ENCODE measurements at regions not wholly inside any gene's neighbourhood (a gene's known extent, or its start where the extent isn't known, plus 50 kb on each side); places are given as distances from the start of the nearest gene placed in this dataset.

GRCh38 chr1:219010720-219011119 is 163.0 kb upstream of the LYPLAL1 start:
- Mint-ChIP-seq H3K36me3 (ENCODE audit: low read depth) (no peaks in the 10 kb centered on the region), H3K4me3 (no peak overlapping the region), H3K27me3 (no peaks in the 10 kb centered on the region), H3K27ac (no peak overlapping the region), H3K9me3 (ENCODE audit: low read depth) (peaks cover under 1% of the 10 kb centered on the region), H3K4me1 (no peaks in the 10 kb centered on the region)
- CTCF ChIA-PET = no interaction called here
- POLR2A ChIA-PET = no interaction called here
- intact Hi-C loops (cut with DNase I, micrococcal nuclease) = no loop called here
- DNase-seq = no peak
- no peak for ATAC-seq

DNA sequence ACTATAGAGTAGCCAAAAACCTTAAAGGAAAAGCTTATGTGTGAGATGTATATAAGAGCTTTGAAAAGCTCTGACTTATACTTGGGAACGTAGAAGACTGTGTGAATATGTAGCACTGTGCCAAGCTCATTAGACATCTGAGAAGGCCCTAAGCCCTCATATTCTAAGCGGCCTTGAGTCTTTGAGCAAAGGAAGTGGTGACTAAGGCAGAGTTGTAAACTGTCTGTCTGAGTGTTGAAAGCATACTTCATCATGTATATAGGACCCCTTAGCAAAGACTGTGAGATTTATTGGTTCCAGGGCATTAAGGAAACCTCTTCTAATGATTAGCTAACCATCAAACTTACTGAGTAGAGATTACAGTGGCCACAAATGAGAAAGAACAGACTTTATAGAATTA is 153.3 kb upstream of the LYPLAL1 start:
- Mint-ChIP-seq H3K9me3 (ENCODE audit: low read depth) (peaks cover 2% of the 10 kb centered on the region), H3K27me3 (no peaks in the 10 kb centered on the region), H3K36me3 (ENCODE audit: low read depth) (no peaks in the 10 kb centered on the region), H3K4me3 (no peak overlapping the region), H3K27ac (no peak overlapping the region), H3K4me1 (no peaks in the 10 kb centered on the region)
- ATAC-seq = no peak
- intact Hi-C loops (cut with DNase I, micrococcal nuclease) = no loop called here
- ChIA-PET CTCF (no interaction called here), POLR2A (no interaction called here)
- DNase-seq = no peak

DNA sequence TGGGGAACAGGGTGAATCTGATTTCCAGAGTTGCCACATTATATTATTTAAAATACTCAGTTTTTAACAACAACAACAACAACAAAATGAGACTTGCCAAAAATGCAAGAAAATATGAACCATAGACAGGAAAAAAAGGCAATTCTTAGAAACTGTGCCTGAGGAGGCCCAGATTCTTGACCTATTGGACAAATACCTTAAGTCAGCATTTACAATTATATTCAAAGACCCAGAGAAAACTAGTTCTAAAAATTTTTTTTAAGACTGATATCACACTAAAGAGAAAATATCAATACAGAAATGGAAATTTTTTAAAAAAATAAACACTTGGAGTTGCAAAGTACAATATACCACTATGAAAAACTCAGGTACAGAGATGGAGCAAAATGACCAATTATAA is 152.8 kb upstream of the LYPLAL1 start:
- intact Hi-C loops (cut with DNase I, micrococcal nuclease) = no loop called here
- Mint-ChIP-seq H3K27ac (no peak overlapping the region), H3K4me1 (no peaks in the 10 kb centered on the region), H3K36me3 (ENCODE audit: low read depth) (no peaks in the 10 kb centered on the region), H3K9me3 (ENCODE audit: low read depth) (peaks cover 2% of the 10 kb centered on the region), H3K4me3 (no peak overlapping the region), H3K27me3 (no peaks in the 10 kb centered on the region)
- no peak for ATAC-seq
- POLR2A ChIA-PET = no interaction called here
- no peak for DNase-seq
- CTCF ChIA-PET = no interaction called here

DNA sequence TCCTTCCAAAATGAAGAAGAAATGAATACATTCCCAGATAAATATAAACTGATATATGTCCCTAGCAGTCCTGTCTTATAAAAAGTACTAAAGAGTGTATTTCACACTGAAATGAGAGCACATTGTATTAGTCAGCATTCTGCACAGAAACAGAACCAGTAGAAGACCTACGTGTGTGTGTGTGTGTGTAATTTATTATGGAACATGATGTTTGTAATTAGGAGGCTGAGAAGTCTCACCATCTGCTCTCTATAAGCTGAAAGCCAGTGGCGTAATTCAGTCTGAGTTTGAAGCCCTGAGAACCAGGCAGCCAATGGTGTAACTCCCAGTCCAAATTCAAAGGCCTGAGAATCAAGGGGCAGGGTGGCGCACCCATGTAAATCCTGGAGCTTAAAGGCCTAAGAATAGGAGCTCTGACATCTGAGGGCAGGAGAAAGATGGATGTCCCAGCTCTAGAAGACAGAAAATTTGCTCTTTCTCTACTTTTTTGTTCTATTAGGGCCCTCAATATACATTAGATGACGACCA is 146.5 kb upstream of the LYPLAL1 start:
- intact Hi-C loops (cut with DNase I, micrococcal nuclease) = no loop called here
- Mint-ChIP-seq H3K27ac (no peak overlapping the region), H3K27me3 (no peaks in the 10 kb centered on the region), H3K4me3 (no peak overlapping the region), H3K36me3 (ENCODE audit: low read depth) (no peaks in the 10 kb centered on the region), H3K9me3 (ENCODE audit: low read depth) (peaks cover 5% of the 10 kb centered on the region), H3K4me1 (no peaks in the 10 kb centered on the region)
- POLR2A ChIA-PET = no interaction called here
- DNase-seq (no peak), ATAC-seq (no peak)
- CTCF ChIA-PET = no interaction called here

DNA sequence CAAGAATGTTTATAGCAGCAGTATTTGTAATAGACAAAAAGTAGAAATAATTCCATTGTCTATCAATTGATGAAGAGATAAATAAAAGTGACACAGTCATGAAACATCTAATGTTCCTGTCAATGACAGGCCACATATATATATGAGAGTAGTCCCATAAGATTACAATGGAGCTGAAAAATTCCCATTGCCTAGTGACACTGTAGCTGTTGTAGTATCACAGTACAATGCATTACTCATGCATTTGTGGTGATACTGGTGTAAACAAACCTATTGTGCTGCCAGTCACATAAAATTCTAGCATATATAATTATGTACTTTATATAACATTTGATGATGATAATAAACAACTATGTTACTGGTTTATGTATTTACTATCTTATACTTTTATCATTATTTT is 141.9 kb upstream of the LYPLAL1 start:
- H3K9me3 Mint-ChIP-seq (ENCODE audit: low read depth) = peaks cover 2% of the 10 kb centered on the region
- H3K4me3 Mint-ChIP-seq = no peak overlapping the region
- no peaks in the 10 kb centered on the region for H3K27me3 Mint-ChIP-seq
- POLR2A ChIA-PET = no interaction called here
- H3K36me3 Mint-ChIP-seq (ENCODE audit: low read depth) = no peaks in the 10 kb centered on the region
- H3K27ac Mint-ChIP-seq = no peak overlapping the region
- DNase-seq (no peak), ATAC-seq (no peak)
- CTCF ChIA-PET = no interaction called here
- H3K4me1 Mint-ChIP-seq = no peaks in the 10 kb centered on the region
- intact Hi-C loops (cut with DNase I, micrococcal nuclease) = no loop called here

GRCh38 chr1:219038398-219038797 is 135.3 kb upstream of the LYPLAL1 start:
- no peak for DNase-seq
- Mint-ChIP-seq H3K4me1 (no peaks in the 10 kb centered on the region), H3K27ac (no peak overlapping the region), H3K4me3 (no peak overlapping the region), H3K27me3 (no peaks in the 10 kb centered on the region), H3K36me3 (ENCODE audit: low read depth) (no peaks in the 10 kb centered on the region), H3K9me3 (ENCODE audit: low read depth) (no peaks in the 10 kb centered on the region)
- ChIA-PET POLR2A (no interaction called here), CTCF (no interaction called here)
- intact Hi-C loops (cut with DNase I, micrococcal nuclease) = no loop called here
- ATAC-seq = no peak

DNA sequence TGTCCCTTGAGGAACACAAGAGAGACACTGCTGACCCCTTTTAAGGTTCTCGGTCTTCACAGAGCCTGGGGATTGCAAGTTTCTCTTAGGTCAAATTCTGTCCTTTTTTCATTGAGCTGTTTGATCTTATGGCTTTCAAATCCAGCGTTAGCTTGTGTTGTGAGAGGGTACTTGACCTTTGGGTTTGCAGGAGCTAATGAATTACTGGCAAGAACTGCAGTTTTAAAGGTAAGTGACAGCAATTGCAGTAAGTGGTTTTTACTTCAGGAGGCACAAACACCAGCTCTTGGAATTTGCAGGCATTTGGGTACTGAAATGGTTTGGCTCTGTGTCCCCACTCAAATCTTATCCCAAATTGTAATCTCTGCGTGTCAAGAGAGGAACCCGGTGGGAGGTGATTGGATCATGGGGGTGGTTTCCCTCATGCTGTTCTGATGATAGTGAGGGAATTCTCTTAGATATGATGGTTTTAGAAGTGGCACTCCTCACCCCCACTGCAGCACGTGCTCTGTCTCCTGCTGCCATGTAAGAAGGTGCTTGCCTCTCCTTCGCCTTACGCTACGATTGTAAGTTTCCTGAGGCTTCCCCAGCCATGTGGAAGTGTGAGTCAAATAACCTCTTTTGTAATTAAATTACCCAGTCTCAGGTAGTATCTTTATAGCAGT is 134.5 kb upstream of the LYPLAL1 start:
- Mint-ChIP-seq H3K4me1 (no peaks in the 10 kb centered on the region), H3K9me3 (ENCODE audit: low read depth) (no peaks in the 10 kb centered on the region), H3K36me3 (ENCODE audit: low read depth) (no peaks in the 10 kb centered on the region), H3K27ac (no peak overlapping the region), H3K4me3 (no peak overlapping the region), H3K27me3 (no peaks in the 10 kb centered on the region)
- ATAC-seq (no peak), DNase-seq (no peak)
- POLR2A ChIA-PET = no interaction called here
- intact Hi-C loops (cut with DNase I, micrococcal nuclease) = no loop called here
- CTCF ChIA-PET = no interaction called here

GRCh38 chr1:219039682-219040154 is 134.0 kb upstream of the LYPLAL1 start:
- no peak overlapping the region for H3K27ac Mint-ChIP-seq
- ATAC-seq (no peak), DNase-seq (no peak)
- ChIA-PET POLR2A (no interaction called here), CTCF (no interaction called here)
- H3K9me3 Mint-ChIP-seq (ENCODE audit: low read depth) = no peaks in the 10 kb centered on the region
- no peaks in the 10 kb centered on the region for H3K36me3 Mint-ChIP-seq (ENCODE audit: low read depth)
- intact Hi-C loops (cut with DNase I, micrococcal nuclease) = no loop called here
- no peaks in the 10 kb centered on the region for H3K4me1 Mint-ChIP-seq
- H3K4me3 Mint-ChIP-seq = no peak overlapping the region
- no peaks in the 10 kb centered on the region for H3K27me3 Mint-ChIP-seq

DNA sequence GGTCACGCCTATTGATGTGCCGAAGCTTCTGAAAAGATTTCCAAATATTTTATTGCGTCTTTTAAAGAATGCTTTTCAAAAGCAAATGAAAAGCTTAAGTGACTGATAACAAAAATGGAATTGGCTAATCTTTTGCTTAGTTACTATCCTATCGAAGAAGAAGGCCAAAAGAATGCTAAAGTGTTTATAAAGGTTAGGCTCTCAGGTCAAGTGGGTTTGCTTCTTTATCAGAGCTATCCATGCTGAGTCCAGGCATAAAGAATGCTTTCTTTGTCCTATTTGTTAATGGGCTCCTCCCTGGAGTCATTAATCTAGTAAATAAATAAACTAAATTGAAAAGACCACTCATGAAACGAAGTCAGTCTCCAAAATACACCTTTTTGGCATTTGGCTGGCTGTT is 133.4 kb upstream of the LYPLAL1 start:
- H3K9me3 Mint-ChIP-seq (ENCODE audit: low read depth) = no peaks in the 10 kb centered on the region
- no peaks in the 10 kb centered on the region for H3K27me3 Mint-ChIP-seq
- intact Hi-C loops (cut with DNase I, micrococcal nuclease) = no loop called here
- ChIA-PET CTCF (no interaction called here), POLR2A (no interaction called here)
- no peaks in the 10 kb centered on the region for H3K36me3 Mint-ChIP-seq (ENCODE audit: low read depth)
- ATAC-seq (no peak), DNase-seq (no peak)
- H3K4me1 Mint-ChIP-seq = no peaks in the 10 kb centered on the region
- H3K27ac Mint-ChIP-seq = no peak overlapping the region
- H3K4me3 Mint-ChIP-seq = no peak overlapping the region

DNA sequence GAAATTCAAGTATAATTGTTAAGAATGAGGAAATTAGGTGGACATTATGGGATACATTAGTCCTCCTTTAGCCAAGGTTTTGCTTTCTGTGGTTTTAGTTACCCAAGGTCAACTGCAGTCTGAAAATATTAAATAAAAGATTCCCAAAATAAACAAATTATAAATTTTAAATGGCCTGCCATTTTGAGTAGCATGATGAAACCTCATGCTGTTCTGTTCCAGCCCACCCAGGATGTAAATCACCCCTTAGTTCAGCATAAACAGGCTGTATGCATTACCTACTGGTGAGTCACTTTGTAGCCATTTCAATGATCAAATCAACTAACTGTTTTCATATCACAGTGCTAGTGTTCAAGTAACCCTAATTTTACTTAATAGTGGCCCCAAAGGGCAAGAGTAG is 132.5 kb upstream of the LYPLAL1 start:
- intact Hi-C loops (cut with DNase I, micrococcal nuclease) = no loop called here
- POLR2A ChIA-PET = no interaction called here
- H3K36me3 Mint-ChIP-seq (ENCODE audit: low read depth) = no peaks in the 10 kb centered on the region
- CTCF ChIA-PET = no interaction called here
- no peaks in the 10 kb centered on the region for H3K4me1 Mint-ChIP-seq
- no peak overlapping the region for H3K27ac Mint-ChIP-seq
- H3K27me3 Mint-ChIP-seq = no peaks in the 10 kb centered on the region
- DNase-seq (no peak), ATAC-seq (no peak)
- no peak overlapping the region for H3K4me3 Mint-ChIP-seq
- H3K9me3 Mint-ChIP-seq (ENCODE audit: low read depth) = no peaks in the 10 kb centered on the region

DNA sequence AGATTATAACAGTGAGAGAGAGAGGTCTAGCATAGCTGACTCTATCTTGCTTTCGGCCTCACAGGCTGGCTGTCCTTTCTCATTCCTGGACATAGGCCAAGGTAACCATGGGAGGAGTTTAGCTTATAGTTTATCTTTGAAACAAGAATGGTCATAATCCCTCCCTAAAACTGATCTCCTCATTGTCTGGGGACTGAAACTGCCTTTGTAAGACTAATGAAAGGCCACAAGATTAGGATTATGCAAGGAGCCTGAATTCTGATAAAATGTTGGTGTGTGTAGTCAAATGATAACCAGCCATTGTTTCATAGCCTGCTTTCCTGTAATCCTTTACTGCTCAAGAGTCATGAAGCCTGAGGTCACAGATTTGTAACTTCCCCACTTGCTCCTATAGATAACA is 131.9 kb upstream of the LYPLAL1 start:
- H3K27me3 Mint-ChIP-seq = no peaks in the 10 kb centered on the region
- intact Hi-C loops (cut with DNase I, micrococcal nuclease) = no loop called here
- no peaks in the 10 kb centered on the region for H3K9me3 Mint-ChIP-seq (ENCODE audit: low read depth)
- no peaks in the 10 kb centered on the region for H3K36me3 Mint-ChIP-seq (ENCODE audit: low read depth)
- DNase-seq = no peak
- POLR2A ChIA-PET = no interaction called here
- no peak overlapping the region for H3K4me3 Mint-ChIP-seq
- H3K27ac Mint-ChIP-seq = no peak overlapping the region
- H3K4me1 Mint-ChIP-seq = no peaks in the 10 kb centered on the region
- no peak for ATAC-seq
- CTCF ChIA-PET = no interaction called here

DNA sequence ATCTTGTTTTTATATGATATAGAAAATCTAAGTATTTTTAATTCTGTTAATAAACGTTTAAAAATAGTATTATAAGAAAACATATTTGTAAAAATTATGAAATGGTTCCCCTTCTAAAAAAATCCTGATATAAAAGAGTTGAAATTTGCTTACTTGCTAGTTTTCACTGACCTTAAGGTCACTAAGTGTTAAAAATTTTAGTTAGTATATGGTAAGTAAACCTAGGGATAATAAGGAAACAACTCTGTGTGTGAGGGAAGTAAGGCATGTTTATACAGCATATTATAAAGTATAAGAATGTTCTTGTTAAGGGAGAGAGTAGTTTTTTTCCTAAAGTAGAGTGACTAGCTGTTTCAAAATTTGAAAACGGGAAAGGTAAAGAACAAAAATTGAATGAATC is 130.9 kb upstream of the LYPLAL1 start:
- Mint-ChIP-seq H3K9me3 (ENCODE audit: low read depth) (no peaks in the 10 kb centered on the region), H3K27ac (no peak overlapping the region), H3K4me1 (no peaks in the 10 kb centered on the region), H3K27me3 (no peaks in the 10 kb centered on the region), H3K4me3 (no peak overlapping the region), H3K36me3 (ENCODE audit: low read depth) (no peaks in the 10 kb centered on the region)
- POLR2A ChIA-PET = no interaction called here
- no peak for ATAC-seq
- intact Hi-C loops (cut with DNase I, micrococcal nuclease) = no loop called here
- no peak for DNase-seq
- CTCF ChIA-PET = interaction anchor here (0.7 kb wide), 1 partner anchor 37 kb away, joined by 3 read pairs; no protein-coding TSS in a partner anchor

DNA sequence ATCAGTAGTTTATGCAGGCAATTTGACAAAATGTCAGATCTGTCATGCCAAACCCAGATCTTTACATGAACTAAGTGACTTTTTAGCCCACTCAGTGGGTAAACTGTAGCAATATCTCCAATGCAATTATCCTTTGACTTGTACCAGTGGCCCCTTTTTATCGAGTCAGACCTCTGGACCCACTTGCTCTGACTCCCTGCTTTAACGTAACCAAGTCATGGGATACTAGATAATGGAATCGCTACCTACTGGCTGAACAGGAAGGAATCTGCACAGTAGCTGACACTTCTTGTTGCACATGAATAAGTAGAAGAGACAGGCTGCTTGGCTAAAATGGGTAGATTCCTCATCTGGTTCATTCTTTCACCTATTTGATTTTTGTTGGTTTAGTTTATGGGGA is 128.4 kb upstream of the LYPLAL1 start:
- H3K4me3 Mint-ChIP-seq = no peak overlapping the region
- intact Hi-C loops (cut with DNase I, micrococcal nuclease) = no loop called here
- ATAC-seq (no peak), DNase-seq (no peak)
- H3K27me3 Mint-ChIP-seq = no peaks in the 10 kb centered on the region
- no peaks in the 10 kb centered on the region for H3K4me1 Mint-ChIP-seq
- ChIA-PET CTCF (interaction anchor here (1.3 kb wide), 1 partner anchor 9 kb away, joined by 3 read pairs; no protein-coding TSS in a partner anchor), POLR2A (no interaction called here)
- peaks cover 2% of the 10 kb centered on the region for H3K9me3 Mint-ChIP-seq (ENCODE audit: low read depth)
- H3K27ac Mint-ChIP-seq = no peak overlapping the region
- H3K36me3 Mint-ChIP-seq (ENCODE audit: low read depth) = no peaks in the 10 kb centered on the region

Measured in activated CD4-positive, alpha-beta T cell treated with anti-CD3 and anti-CD28 coated beads for 36 hours (primary cell).